Activated gamma-delta T cell treated with anti-CD3 and anti-CD28 coated beads, Interleukin-2, amount 50 U/mL, for 16 hours (primary cell): ENCODE measurements at regions not wholly inside any gene's neighbourhood (a gene's known extent, or its start where the extent isn't known, plus 50 kb on each side); places are given as distances from the start of the nearest gene placed in this dataset.

Experiments used
- DNase-seq: peaks from one replicate; pipeline ENCODE4 v3.0.0-alpha.2; 2020; ENCODE audit warnings: low read depth

GRCh38 chr9:693201-694091 lies 148.1 kb upstream of the DMRT1 start:
- DNase-seq, result no peak

- DNase-seq, result no peak
Measured at GRCh38 chr9:694092-694402, 147.4 kb upstream of the DMRT1 start.

- DNase-seq, result no peak
Measured at GRCh38 chr9:694403-695154, 146.9 kb upstream of the DMRT1 start.

- DNase-seq, result no peak
Measured at GRCh38 chr9:695252-695651, 146.2 kb upstream of the DMRT1 start.

GRCh38 chr9:696332-697323 lies 144.9 kb upstream of the DMRT1 start:
- DNase-seq, result no peak

GRCh38 chr9:698276-698675 lies 143.2 kb upstream of the DMRT1 start:
- DNase-seq, result no peak

- DNase-seq, result no peak
Measured at GRCh38 chr9:698954-699353, 142.5 kb upstream of the DMRT1 start.

GRCh38 chr9:699396-699795 lies 142.1 kb upstream of the DMRT1 start:
- DNase-seq, result no peak

- no peak for DNase-seq
Measured at GRCh38 chr9:700365-701282, 140.9 kb upstream of the DMRT1 start.

- DNase-seq, result no peak
Measured at GRCh38 chr9:703392-703791, 138.1 kb upstream of the DMRT1 start.

- DNase-seq, result no peak
Measured at GRCh38 chr9:706073-706472, 135.4 kb upstream of the DMRT1 start.

- DNase-seq, result no peak
Measured at GRCh38 chr9:706606-707459, 134.7 kb upstream of the DMRT1 start.

GRCh38 chr9:708182-708550 lies 133.3 kb upstream of the DMRT1 start:
- DNase-seq, result no peak

- no peak for DNase-seq
Measured at GRCh38 chr9:708551-709432, 132.7 kb upstream of the DMRT1 start.

- no peak for DNase-seq
Measured at GRCh38 chr9:710951-711745, 130.3 kb upstream of the DMRT1 start.

- DNase-seq, result no peak
Measured at GRCh38 chr9:711761-712553, 129.5 kb upstream of the DMRT1 start.

- no peak for DNase-seq
Measured at GRCh38 chr9:712643-713042, 128.9 kb upstream of the DMRT1 start.

GRCh38 chr9:713091-713490 lies 128.4 kb upstream of the DMRT1 start:
- no peak for DNase-seq
